GM12878 (cell line): ENCODE measurements at regions not wholly inside any gene's neighbourhood (a gene's known extent, or its start where the extent isn't known, plus 50 kb on each side); places are given as distances from the start of the nearest gene placed in this dataset.

Experiments
- ATAC-seq: fragments of 200-7000 bp; cut with Tn5 transposase; 3 replicates; pipeline ENCODE4 v1.9.1; 2020; ENCODE audit warnings: mild to moderate bottlenecking, moderate library complexity
- BruUV-seq: library from RNA; stranded (reverse); fragments of 400-500 nt; replicated peaks from 2 replicates; lab custom pipeline; 2021; lab: Mats Ljungman, UMichigan
- CTCF ChIA-PET: fragments of 300-600 bp; sonication (Branson Sonifier 250); formaldehyde crosslinking; extraction: SDS; loops from one replicate; lab custom pipeline; 2021; ENCODE audit warnings: inconsistent platforms; lab: Yijun Ruan, JAX
- POLR2A ChIA-PET: fragments of 350-600 bp; formaldehyde crosslinking; extraction: SDS; loops from one replicate; lab custom pipeline; 2021; ENCODE audit warnings: inconsistent platforms; lab: Charles Lee
- RAD21 ChIA-PET: fragments of 300-600 bp; sonication (Branson Sonifier 250); formaldehyde crosslinking; loops from one replicate; lab custom pipeline; 2023; ENCODE audit warnings: antibody characterized with exemption; ENCODE audit not compliant: unreplicated experiment; lab: Charles Lee
- SMC1A ChIA-PET: fragments of 300-600 bp; sonication (Branson Sonifier 250); formaldehyde crosslinking; loops from one replicate; lab custom pipeline; 2023; ENCODE audit not compliant: unreplicated experiment, uncharacterized antibody; lab: Charles Lee
- DNase-seq: peaks from one replicate; pipeline ENCODE4 v3.0.0-alpha.2; 2011; ENCODE audit warnings: low read depth, low spot score
- FAIRE-seq: peaks from 3 replicates; lab custom pipeline; 2011; peaks lifted over from hg19 to GRCh38; lab: Jason Lieb, UNC
- H2AFZ ChIP-seq: 2 replicates; pipeline ENCODE4 v1.6.0; 2011; ENCODE audit warnings: low read depth, low read length, control low read depth; ENCODE audit not compliant: control insufficient read depth
- H3K27ac ChIP-seq: 2 replicates; pipeline ENCODE4 v1.5.1; 2011; ENCODE audit warnings: control low read depth; ENCODE audit not compliant: control insufficient read depth, insufficient read depth
- H3K27me3 ChIP-seq, 2 experiments: replicated peaks in 1 of 2; 2 replicates each; pipeline versions ENCODE4 v1.6.0 to v1.6.1; 2011; ENCODE audit warnings: low read length in 1 of 2; ENCODE audit not compliant: control insufficient read depth in 2 of 2, insufficient read depth in 2 of 2
- H3K36me3 ChIP-seq, 2 experiments: 2 replicates each; pipeline ENCODE4 v1.5.1; 2011; ENCODE audit warnings: low read length in 1 of 2; ENCODE audit not compliant: control insufficient read depth in 2 of 2, insufficient read depth in 2 of 2
- H3K4me1 ChIP-seq: 2 replicates; pipeline ENCODE4 v1.6.1; 2011; ENCODE audit warnings: mild to moderate bottlenecking, low read length, moderate library complexity, mixed read lengths; ENCODE audit not compliant: control insufficient read depth, insufficient read depth
- H3K4me2 ChIP-seq: 2 replicates; pipeline ENCODE4 v1.6.0; 2011; ENCODE audit warnings: control low read depth; ENCODE audit not compliant: control insufficient read depth, insufficient read depth
- H3K4me3 ChIP-seq: fragments of 200-600 bp; sonication (generic); 2 replicates; pipeline ENCODE4 v1.5.1; 2016
- H3K79me2 ChIP-seq: 2 replicates; pipeline ENCODE4 v1.6.0; 2011; ENCODE audit warnings: low read length; ENCODE audit not compliant: control insufficient read depth, insufficient read depth
- H3K9ac ChIP-seq: 2 replicates; pipeline ENCODE4 v1.8.0; 2011; ENCODE audit warnings: low read length, control low read depth, mixed read lengths; ENCODE audit not compliant: control insufficient read depth, insufficient read depth
- H3K9me3 ChIP-seq: replicated peaks from 3 replicates; pipeline ENCODE4 v1.5.1; 2011; ENCODE audit warnings: mild to moderate bottlenecking, low read length; ENCODE audit not compliant: control insufficient read depth, insufficient read depth
- H4K20me1 ChIP-seq: 2 replicates; pipeline ENCODE4 v1.6.0; 2011; ENCODE audit not compliant: control insufficient read depth, insufficient read depth
- ATF3 ChIP-seq: IDR thresholded peaks from 2 replicates; pipeline ENCODE4 v1.6.1; 2011; ENCODE audit warnings: low read depth, mild to moderate bottlenecking, low read length, moderate library complexity, borderline replicate concordance; ENCODE audit errors: extremely low read depth
- CEBPB ChIP-seq, 2 experiments: fragments of 150-350 bp in 1 of 2; IDR thresholded peaks; 2 replicates each; pipeline ENCODE4 v1.6.1; 2012 to 2014; ENCODE audit warnings: low read depth in 2 of 2, low read length in 2 of 2, borderline replicate concordance in 1 of 2, inconsistent platforms in 1 of 2
- CHD1 ChIP-seq: IDR thresholded peaks from 2 replicates; pipeline ENCODE4 v1.6.1; 2012; ENCODE audit warnings: low read depth, low read length, improper control_type of control experiment
- CHD2 ChIP-seq: IDR thresholded peaks from 2 replicates; pipeline ENCODE4 v1.6.1; 2011; ENCODE audit warnings: low read depth, low read length, improper control_type of control experiment, borderline replicate concordance
- ESRRA ChIP-seq: IDR thresholded peaks from 2 replicates; pipeline ENCODE4 v1.6.1; 2012; ENCODE audit warnings: mild to moderate bottlenecking, low read length, improper control_type of control experiment
- HDGF ChIP-seq: fragments of 450-650 bp; IDR thresholded peaks from 2 replicates; pipeline ENCODE4 v1.6.1; 2016; ENCODE audit warnings: antibody characterized with exemption
- IKZF1 ChIP-seq: fragments of 450-650 bp; conservative IDR thresholded peaks from 2 replicates; pipeline ENCODE4 v1.6.1; 2017; ENCODE audit warnings: antibody characterized with exemption, mild to moderate bottlenecking
- MAX ChIP-seq: IDR thresholded peaks from 2 replicates; pipeline ENCODE4 v1.6.1; 2012; ENCODE audit warnings: low read depth, low read length, improper control_type of control experiment
- MEF2A ChIP-seq: IDR thresholded peaks from 2 replicates; pipeline ENCODE4 v1.6.1; 2011; ENCODE audit warnings: low read depth, mild to moderate bottlenecking, low read length, moderate library complexity; ENCODE audit not compliant: insufficient read depth
- MXI1 ChIP-seq: fragments of 150-350 bp; IDR thresholded peaks from 2 replicates; pipeline ENCODE4 v1.6.1; 2011; ENCODE audit warnings: low read depth, mild to moderate bottlenecking, inconsistent platforms, low read length, improper control_type of control experiment
- NBN ChIP-seq: fragments of 450-650 bp; IDR thresholded peaks from 2 replicates; pipeline ENCODE4 v1.6.1; 2016
- POLR2AphosphoS5 ChIP-seq: IDR thresholded peaks from 2 replicates; pipeline ENCODE4 v1.6.1; 2011; ENCODE audit warnings: mild to moderate bottlenecking, low read length, inconsistent platforms
- RELB ChIP-seq: fragments of 450-650 bp; IDR thresholded peaks from 2 replicates; pipeline ENCODE4 v1.6.1; 2017; ENCODE audit warnings: low read depth, mild to moderate bottlenecking, moderate library complexity
- SIN3A ChIP-seq: IDR thresholded peaks from 2 replicates; pipeline ENCODE4 v1.6.1; 2012; ENCODE audit warnings: low read depth, low read length, improper control_type of control experiment
- SMAD1 ChIP-seq: fragments of 450-650 bp; IDR thresholded peaks from 2 replicates; pipeline ENCODE4 v1.6.1; 2018; ENCODE audit warnings: mild to moderate bottlenecking, low read depth; ENCODE audit not compliant: partially characterized antibody
- USF1 ChIP-seq: IDR thresholded peaks from 2 replicates; pipeline ENCODE4 v1.6.1; 2011; ENCODE audit warnings: borderline replicate concordance, low read depth, mild to moderate bottlenecking, moderate library complexity, mixed read lengths, low read length; ENCODE audit not compliant: insufficient read depth; ENCODE audit errors: extremely low read length
- USF2 ChIP-seq: IDR thresholded peaks from 2 replicates; pipeline ENCODE4 v1.6.1; 2011; ENCODE audit warnings: low read depth, low read length, improper control_type of control experiment, borderline replicate concordance
- ZBTB4 ChIP-seq: fragments of 450-650 bp; formaldehyde crosslinking; IDR thresholded peaks from 2 replicates; pipeline ENCODE4 v1.4.0; 2022; ENCODE audit warnings: mild to moderate bottlenecking, moderate library complexity
- WGBS: methylation state at CpG from one replicate; pipeline ENCODE4 v1.1.6; 2016; ENCODE audit warnings: low lambda C conversion rate; ENCODE audit not compliant: insufficient replicate concordance, insufficient coverage; ENCODE audit errors: missing lambda C conversion rate; 5-methylcytosine and 5-hydroxymethylcytosine counted together
- in situ Hi-C: fragments of 300-500 bp; cut with MboI; formaldehyde crosslinking; loops from 9 replicates; pipeline ENCODE4 v1.14.3; 2018; ENCODE audit warnings: mixed read lengths
- intact Hi-C: fragments of 100-400 bp; cut with micrococcal nuclease; formaldehyde crosslinking; loops from one replicate; pipeline ENCODE4 v1.14.2; 2022; ENCODE audit not compliant: unreplicated experiment

DNA sequence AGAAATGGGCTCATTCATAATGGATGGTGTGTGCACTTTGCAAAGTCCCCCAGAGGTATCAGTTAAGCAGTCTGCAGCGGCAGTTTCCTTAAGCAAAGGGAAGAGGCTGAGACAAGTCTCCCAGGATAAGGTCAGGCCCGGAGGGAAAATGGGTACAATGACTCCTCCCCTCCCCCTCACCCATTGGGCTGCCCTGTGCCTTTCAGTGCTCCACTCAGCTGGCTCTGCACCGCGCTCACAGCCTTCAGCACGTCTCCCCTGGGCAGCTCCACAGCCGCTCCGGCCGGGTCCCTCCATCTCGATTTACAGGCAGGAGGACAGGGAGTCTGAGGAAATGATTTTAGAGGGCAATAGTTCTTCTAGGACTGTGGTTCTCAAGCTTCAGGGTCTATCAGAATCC, 264.8 kb downstream of the LRFN2 start:
- H4K20me1 ChIP-seq: no peaks in the 10 kb centered on the region
- ATAC-seq (no peak), DNase-seq (no peak), FAIRE-seq (no peak)
- ChIA-PET POLR2A (no interaction called here), CTCF (interaction anchor here (0.7 to 1.1 kb wide), 2 partner anchors 341 to 589 kb away, joined by 3 read pairs; no protein-coding TSS in a partner anchor), SMC1A (interaction anchor here (0.6 to 1.5 kb wide), 4 partner anchors 10 to 368 kb away, joined by 3 to 6 read pairs (median 4); no protein-coding TSS in a partner anchor), RAD21 (no interaction called here)
- no peaks in the 10 kb centered on the region for H3K4me1 ChIP-seq
- BruUV-seq: no TSS peak
- H3K4me2 ChIP-seq: no peak overlapping the region
- no peak overlapping the region for H3K27ac ChIP-seq
- intact Hi-C loops: no loop called here
- H3K36me3 ChIP-seq: no peaks in the 10 kb centered on the region
- WGBS: 19% methylated on average over 9 of the region's 9 CpGs
- H2AFZ ChIP-seq: no peak overlapping the region
- no peaks in the 10 kb centered on the region; a peak in 1 of 4 replicates for H3K27me3 ChIP-seq
- no peak overlapping the region for H3K9ac ChIP-seq
- in situ Hi-C loops: no loop called here
- no peak overlapping the region for H3K4me3 ChIP-seq
- no peaks in the 10 kb centered on the region for H3K79me2 ChIP-seq
- H3K9me3 ChIP-seq: no peaks in the 10 kb centered on the region; the same call in 2 of the 3 replicates
- TF ChIP-seq POLR2AphosphoS5: no peak
- TF ChIP-seq USF2: no peak
- no peak for TF ChIP-seq ATF3
- TF ChIP-seq CHD2: no peak
- TF ChIP-seq HDGF: no peak
- no peak for TF ChIP-seq ESRRA
- TF ChIP-seq RELB: no peak
- TF ChIP-seq SMAD1: no peak
- no peak for TF ChIP-seq MXI1
- no peak for TF ChIP-seq CHD1
- TF ChIP-seq NBN: no peak
- no peak for TF ChIP-seq ZBTB4 (CRISPR knock-in tag)
- TF ChIP-seq USF1: no peak
- TF ChIP-seq MAX: no peak
- no peak for TF ChIP-seq MEF2A
- no peak for TF ChIP-seq CEBPB (IDR thresholded peaks at IDR 0.05; ENCODE audit: borderline replicate concordance in 1 of 2, low read depth in 2 of 2, low read length in 2 of 2)
- TF ChIP-seq SIN3A: no peak
- no peak for TF ChIP-seq IKZF1
